ENCODE measurements at regions not wholly inside any gene's neighbourhood (a gene's known extent, or its start where the extent isn't known, plus 50 kb on each side); places are given as distances from the start of the nearest gene placed in this dataset.
A peak's percentile ranks its signal among the peaks of the same experiment; 100 is the strongest.

GRCh38 chr17:77456951-77457548, 316.3 kb downstream of the SEC14L1 start:
- Histone ChIP-seq H3K27ac (ENCODE audit: low read depth, low read length) (no peak overlapping the region), H3K9ac (ENCODE audit: low read length in 5 of 5) (no peak overlapping the region), H3K27me3 (ENCODE audit: control insufficient read depth in 5 of 5, insufficient read depth in 4 of 5, low read length in 5 of 5) (no peaks in the 10 kb centered on the region), H3K36me3 (ENCODE audit: control insufficient read depth in 5 of 5, insufficient read depth in 5 of 5, low read length in 5 of 5) (no peaks in the 10 kb centered on the region), H3K4me3 (ENCODE audit: low read depth in 1 of 5, low read length in 5 of 5) (no peak overlapping the region), H3K4me1 (ENCODE audit: control insufficient read depth in 5 of 5, insufficient read depth in 5 of 5, low read length in 5 of 5) (peaks cover 2 to 89% (median 51%) of the 10 kb centered on the region in 5 donors), H3K9me3 (ENCODE audit: control insufficient read depth in 5 of 5, low read length in 5 of 5) (no peaks in the 10 kb centered on the region)

DNA sequence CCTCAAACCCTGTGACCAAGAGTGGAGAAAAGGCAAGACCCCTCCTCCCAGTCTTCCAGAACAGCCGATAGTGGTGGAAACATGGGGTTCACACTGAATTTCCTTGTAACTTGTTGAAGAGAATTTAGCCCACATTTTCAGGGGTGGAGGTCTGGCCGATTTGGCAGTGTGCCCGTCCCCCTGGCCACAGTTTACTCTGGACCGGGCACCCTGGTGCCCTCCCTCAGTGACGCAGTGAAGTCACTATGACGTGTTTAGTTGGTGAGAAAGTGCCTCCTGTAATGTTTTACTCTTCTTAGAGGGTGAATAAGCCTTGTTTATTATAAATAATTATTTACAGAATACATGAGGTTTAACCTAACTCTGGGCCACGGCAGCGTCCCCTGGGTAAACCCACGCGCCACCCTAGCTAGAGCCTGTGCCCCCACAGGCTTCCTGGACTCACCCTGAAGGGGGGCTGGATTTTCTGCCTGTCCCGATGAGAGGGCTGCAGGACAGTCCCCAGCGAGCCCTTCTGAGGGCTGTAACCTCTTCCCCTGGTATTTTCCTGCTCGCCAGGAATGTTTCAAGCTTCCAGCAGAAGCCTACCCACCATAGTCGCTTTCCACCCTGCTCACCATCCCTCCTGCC, 316.9 kb downstream of the SEC14L1 start:
- Histone ChIP-seq H3K9me3 (ENCODE audit: control insufficient read depth in 5 of 5, low read length in 5 of 5) (no peaks in the 10 kb centered on the region), H3K27ac (ENCODE audit: low read depth, low read length) (no peak overlapping the region), H3K27me3 (ENCODE audit: control insufficient read depth in 5 of 5, insufficient read depth in 4 of 5, low read length in 5 of 5) (no peaks in the 10 kb centered on the region), H3K4me1 (ENCODE audit: control insufficient read depth in 5 of 5, insufficient read depth in 5 of 5, low read length in 5 of 5) (peaks cover 2 to 89% (median 45%) of the 10 kb centered on the region in 5 donors), H3K4me3 (ENCODE audit: low read depth in 1 of 5, low read length in 5 of 5) (no peak overlapping the region), H3K9ac (ENCODE audit: low read length in 5 of 5) (no peak overlapping the region), H3K36me3 (ENCODE audit: control insufficient read depth in 5 of 5, insufficient read depth in 5 of 5, low read length in 5 of 5) (no peaks in the 10 kb centered on the region)

DNA sequence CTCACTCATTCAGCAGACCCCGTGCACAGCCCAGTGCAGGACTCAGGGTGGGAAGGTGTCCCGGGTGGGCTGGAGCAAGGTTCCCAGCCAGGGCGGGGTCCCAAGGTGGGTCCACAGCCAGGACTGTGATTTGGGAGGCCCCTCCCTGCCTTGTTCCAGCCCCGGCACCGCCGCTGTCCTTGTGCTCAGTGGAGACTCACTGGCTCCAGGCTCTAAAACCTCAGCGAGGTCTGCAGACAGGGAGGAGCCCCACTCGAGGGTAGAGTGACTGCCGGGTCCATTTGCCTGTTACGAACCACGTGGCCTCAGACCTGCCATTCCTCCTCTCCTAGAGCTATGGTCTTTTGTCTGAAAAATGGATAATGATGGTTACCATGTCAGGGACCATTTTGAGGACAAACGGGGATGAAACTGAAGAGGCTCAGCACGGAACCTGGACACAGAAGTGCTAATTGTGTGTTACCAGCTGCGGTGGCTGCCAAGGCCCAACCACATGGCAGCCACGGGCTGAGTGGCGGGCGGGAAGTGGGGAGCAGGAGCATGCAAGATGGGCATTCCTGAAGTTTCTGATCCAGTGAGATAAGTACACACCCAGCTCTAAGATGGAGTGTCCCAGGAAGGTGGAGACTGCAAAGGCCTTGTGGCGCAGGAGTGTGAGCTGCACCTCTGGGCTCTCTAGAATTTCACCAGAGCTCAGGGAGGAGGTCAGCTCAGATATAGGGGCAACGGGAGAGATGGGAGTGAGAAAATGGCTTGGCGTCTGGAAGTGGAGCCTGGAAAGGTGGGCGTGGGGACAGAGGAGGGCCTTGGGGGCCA, 317.6 kb downstream of the SEC14L1 start:
- Histone ChIP-seq H3K4me3 (ENCODE audit: low read depth in 1 of 5, low read length in 5 of 5) (no peak overlapping the region), H3K27me3 (ENCODE audit: control insufficient read depth in 5 of 5, insufficient read depth in 4 of 5, low read length in 5 of 5) (no peaks in the 10 kb centered on the region), H3K36me3 (ENCODE audit: control insufficient read depth in 5 of 5, insufficient read depth in 5 of 5, low read length in 5 of 5) (no peaks in the 10 kb centered on the region), H3K9ac (ENCODE audit: low read length in 5 of 5) (no peak overlapping the region), H3K27ac (ENCODE audit: low read depth, low read length) (no peak overlapping the region), H3K9me3 (ENCODE audit: control insufficient read depth in 5 of 5, low read length in 5 of 5) (no peaks in the 10 kb centered on the region), H3K4me1 (ENCODE audit: control insufficient read depth in 5 of 5, insufficient read depth in 5 of 5, low read length in 5 of 5) (peaks cover 2 to 84% (median 38%) of the 10 kb centered on the region in 5 donors)

DNA sequence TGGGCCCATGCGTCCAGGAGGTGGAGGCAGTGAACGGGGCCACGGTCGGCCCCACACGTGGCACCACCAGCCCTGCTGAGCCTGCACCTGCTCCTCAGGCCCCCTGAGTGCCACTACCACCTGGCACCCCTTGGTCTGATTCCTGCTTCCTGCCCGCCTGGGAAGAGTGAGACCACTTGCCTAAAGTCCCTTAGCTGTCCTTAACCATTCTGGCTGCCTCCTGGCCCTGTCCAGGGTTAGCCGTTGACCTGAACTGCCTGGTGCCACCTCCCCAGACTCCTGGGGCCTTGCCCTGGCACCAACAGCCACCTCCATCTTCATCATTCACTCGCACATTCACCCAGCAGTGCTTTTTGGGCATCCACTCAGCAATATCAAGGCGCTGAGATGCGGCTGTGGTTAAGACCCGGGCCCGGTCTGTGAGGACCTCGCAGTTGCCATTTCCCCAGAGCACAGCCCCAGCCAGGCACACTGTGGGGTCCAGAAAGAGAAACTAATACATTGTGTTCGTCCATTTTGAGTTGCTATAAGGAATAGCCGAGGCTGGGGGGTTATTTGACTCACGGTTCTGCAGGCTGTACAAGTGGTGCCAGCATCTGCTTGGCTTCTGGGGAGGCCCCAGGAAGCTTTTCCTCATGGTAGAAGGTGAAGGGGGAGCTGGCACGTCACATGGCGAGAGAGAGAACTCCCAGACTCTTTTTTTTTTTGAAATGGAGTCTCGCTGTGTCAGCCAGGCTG, 318.4 kb downstream of the SEC14L1 start:
- no peak overlapping the region for H3K27ac ChIP-seq (ENCODE audit: low read depth, low read length)

GRCh38 chr17:77460514-77461046, 319.8 kb downstream of the SEC14L1 start:
- Histone ChIP-seq H3K9me3 (ENCODE audit: control insufficient read depth in 5 of 5, low read length in 5 of 5) (no peaks in the 10 kb centered on the region), H3K4me1 (ENCODE audit: control insufficient read depth in 5 of 5, insufficient read depth in 5 of 5, low read length in 5 of 5) (peaks cover under 1 to 72% (median 28%) of the 10 kb centered on the region in 5 donors), H3K36me3 (ENCODE audit: control insufficient read depth in 5 of 5, insufficient read depth in 5 of 5, low read length in 5 of 5) (no peaks in the 10 kb centered on the region), H3K27me3 (ENCODE audit: control insufficient read depth in 5 of 5, insufficient read depth in 4 of 5, low read length in 5 of 5) (no peaks in the 10 kb centered on the region), H3K27ac (ENCODE audit: low read depth, low read length) (no peak overlapping the region), H3K4me3 (ENCODE audit: low read depth in 1 of 5, low read length in 5 of 5) (peak overlapping the region in 1 of 5 donors; percentile 19), H3K9ac (ENCODE audit: low read length in 5 of 5) (no peak overlapping the region)

More for the DNA sequence above, 318.4 kb downstream of the SEC14L1 start:
- H3K9me3 ChIP-seq (ENCODE audit: control insufficient read depth in 5 of 5, low read length in 5 of 5) = no peaks in the 10 kb centered on the region
- no peaks in the 10 kb centered on the region for H3K36me3 ChIP-seq (ENCODE audit: control insufficient read depth in 5 of 5, insufficient read depth in 5 of 5, low read length in 5 of 5)
- H3K27me3 ChIP-seq (ENCODE audit: control insufficient read depth in 5 of 5, insufficient read depth in 4 of 5, low read length in 5 of 5) = no peaks in the 10 kb centered on the region
- peaks cover 0 to 77% (median 30%) of the 10 kb centered on the region in 5 donors for H3K4me1 ChIP-seq (ENCODE audit: control insufficient read depth in 5 of 5, insufficient read depth in 5 of 5, low read length in 5 of 5)
- no peak overlapping the region for H3K4me3 ChIP-seq (ENCODE audit: low read depth in 1 of 5, low read length in 5 of 5)
- no peak overlapping the region for H3K9ac ChIP-seq (ENCODE audit: low read length in 5 of 5)

DNA sequence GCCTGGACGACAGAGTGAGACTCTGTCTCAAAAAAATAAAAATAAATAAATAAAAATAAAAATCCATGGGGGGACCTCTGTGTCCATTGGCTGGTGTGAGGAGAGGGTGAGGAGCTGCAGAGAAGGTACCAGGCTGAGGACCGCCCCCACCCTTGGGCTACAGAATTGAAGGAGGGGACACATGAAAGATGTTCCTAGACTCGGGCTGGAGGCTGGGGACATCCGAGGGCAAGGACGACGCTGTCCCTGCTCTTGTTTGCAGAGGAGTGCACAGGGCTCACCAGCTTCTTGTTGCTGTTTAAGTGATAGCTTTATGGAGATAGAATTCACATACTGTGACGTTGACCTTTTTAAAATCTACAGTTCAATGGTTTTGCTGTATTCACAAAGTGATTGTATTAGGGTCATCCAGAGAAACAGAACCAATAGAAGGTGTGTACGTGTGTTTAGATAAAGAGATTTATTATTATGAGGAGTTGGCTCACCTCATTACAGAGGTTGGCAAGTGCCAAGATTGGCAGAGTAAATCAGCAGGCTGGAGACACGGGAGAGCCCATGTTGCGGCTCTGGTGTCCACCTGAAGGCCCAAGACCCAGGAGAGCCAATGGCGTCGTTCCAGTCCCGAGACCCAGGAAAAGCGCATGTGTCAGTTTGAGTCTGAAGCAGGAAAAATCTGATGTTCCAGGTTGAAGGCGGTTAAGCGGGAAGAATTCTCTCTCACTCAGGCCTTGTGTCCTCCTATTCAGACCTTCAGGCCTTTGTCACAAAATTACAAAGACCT, 320.7 kb downstream of the SEC14L1 start:
- Histone ChIP-seq H3K36me3 (ENCODE audit: control insufficient read depth in 5 of 5, insufficient read depth in 5 of 5, low read length in 5 of 5) (no peaks in the 10 kb centered on the region), H3K4me3 (ENCODE audit: low read depth in 1 of 5, low read length in 5 of 5) (no peak overlapping the region), H3K27me3 (ENCODE audit: control insufficient read depth in 5 of 5, insufficient read depth in 4 of 5, low read length in 5 of 5) (no peaks in the 10 kb centered on the region), H3K9ac (ENCODE audit: low read length in 5 of 5) (peak overlapping the region in 1 of 5 donors; percentile 37), H3K4me1 (ENCODE audit: control insufficient read depth in 5 of 5, insufficient read depth in 5 of 5, low read length in 5 of 5) (peaks cover 1 to 77% (median 37%) of the 10 kb centered on the region in 5 donors), H3K27ac (ENCODE audit: low read depth, low read length) (no peak overlapping the region), H3K9me3 (ENCODE audit: control insufficient read depth in 5 of 5, low read length in 5 of 5) (no peaks in the 10 kb centered on the region)

DNA sequence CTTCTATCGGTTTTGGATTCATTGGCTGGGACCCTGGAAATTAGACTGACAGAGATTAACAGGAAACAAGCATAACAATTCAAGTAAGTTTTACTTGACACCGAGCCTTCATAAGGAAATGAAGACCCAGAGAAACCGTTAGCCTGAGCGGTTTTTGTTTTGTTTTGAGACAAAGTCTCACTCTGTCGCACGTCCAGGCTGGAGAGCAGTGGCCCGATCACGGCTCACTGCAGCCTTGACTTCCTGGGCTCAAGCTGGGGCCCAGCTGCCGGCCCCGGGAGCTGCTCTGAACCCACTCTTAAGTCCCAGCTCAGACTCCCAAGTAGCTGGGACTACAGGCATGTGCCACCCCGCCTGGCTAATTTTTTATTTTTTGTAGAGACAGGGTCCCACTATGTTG, 321.3 kb downstream of the SEC14L1 start:
- no peak overlapping the region for H3K4me3 ChIP-seq (ENCODE audit: low read depth in 1 of 5, low read length in 5 of 5)
- H3K4me1 ChIP-seq (ENCODE audit: control insufficient read depth in 5 of 5, insufficient read depth in 5 of 5, low read length in 5 of 5) = peaks cover 1 to 77% (median 39%) of the 10 kb centered on the region in 5 donors

GRCh38 chr17:77462553-77463497, 322.1 kb downstream of the SEC14L1 start:
- no peaks in the 10 kb centered on the region for H3K9me3 ChIP-seq (ENCODE audit: control insufficient read depth in 5 of 5, low read length in 5 of 5)
- no peaks in the 10 kb centered on the region for H3K27me3 ChIP-seq (ENCODE audit: control insufficient read depth in 5 of 5, insufficient read depth in 4 of 5, low read length in 5 of 5)
- no peak overlapping the region for H3K27ac ChIP-seq (ENCODE audit: low read depth, low read length)
- H3K36me3 ChIP-seq (ENCODE audit: control insufficient read depth in 5 of 5, insufficient read depth in 5 of 5, low read length in 5 of 5) = no peaks in the 10 kb centered on the region
- H3K4me1 ChIP-seq (ENCODE audit: control insufficient read depth in 5 of 5, insufficient read depth in 5 of 5, low read length in 5 of 5) = peaks cover 1 to 78% (median 37%) of the 10 kb centered on the region in 5 donors
- H3K9ac ChIP-seq (ENCODE audit: low read length in 5 of 5) = peak overlapping the region in 1 of 5 donors; percentile 37
- no peak overlapping the region for H3K4me3 ChIP-seq (ENCODE audit: low read depth in 1 of 5, low read length in 5 of 5)

More for the DNA sequence above, 321.3 kb downstream of the SEC14L1 start:
- H3K27me3 ChIP-seq (ENCODE audit: control insufficient read depth in 5 of 5, insufficient read depth in 4 of 5, low read length in 5 of 5) = no peaks in the 10 kb centered on the region
- H3K9me3 ChIP-seq (ENCODE audit: control insufficient read depth in 5 of 5, low read length in 5 of 5) = no peaks in the 10 kb centered on the region
- no peaks in the 10 kb centered on the region for H3K36me3 ChIP-seq (ENCODE audit: control insufficient read depth in 5 of 5, insufficient read depth in 5 of 5, low read length in 5 of 5)
- no peak overlapping the region for H3K27ac ChIP-seq (ENCODE audit: low read depth, low read length)
- peak overlapping the region in 1 of 5 donors; percentile 37 for H3K9ac ChIP-seq (ENCODE audit: low read length in 5 of 5)
